Stromal cell of bone marrow (primary cell): ENCODE measurements at regions not wholly inside any gene's neighbourhood (a gene's known extent, or its start where the extent isn't known, plus 50 kb on each side); places are given as distances from the start of the nearest gene placed in this dataset.
"Not testable (repeated sequence)": the region's sequence is repeated elsewhere in the genome, so short reads cannot be mapped to it uniquely, and the experiment has no call there.

ENCODE experiments used
- DNase-seq: peaks from one replicate; pipeline ENCODE4 v3.0.0-alpha.2; 2012; ENCODE audit warnings: low read depth

- no peak for DNase-seq
These were observed 110.4 kb downstream of the RAMP3 start for GRCh38 chr7:45268013-45268412.

- DNase-seq: no peak
These were observed 111.6 kb downstream of the RAMP3 start for GRCh38 chr7:45269192-45269591.

GRCh38 chr7:45278763-45279398 is 121.3 kb downstream of the RAMP3 start:
- no peak for DNase-seq

GRCh38 chr7:45289611-45290010 is 132.0 kb downstream of the RAMP3 start:
- not testable (repeated sequence) for DNase-seq

- DNase-seq: no peak
These were observed 133.3 kb downstream of the RAMP3 start for GRCh38 chr7:45290880-45291279.

GRCh38 chr7:45292481-45292880 is 134.9 kb downstream of the RAMP3 start:
- DNase-seq: no peak

GRCh38 chr7:45293295-45293942 is 135.8 kb downstream of the RAMP3 start:
- DNase-seq: no peak

GRCh38 chr7:45294559-45294958 is 137.0 kb downstream of the RAMP3 start:
- no peak for DNase-seq

- DNase-seq: no peak
These were observed 137.6 kb downstream of the RAMP3 start for GRCh38 chr7:45295222-45295621.

- no peak for DNase-seq
These were observed 139.2 kb downstream of the RAMP3 start for GRCh38 chr7:45296748-45297147.

GRCh38 chr7:45306752-45307305 is 149.2 kb downstream of the RAMP3 start:
- DNase-seq: no peak

- no peak for DNase-seq
These were observed 154.0 kb downstream of the RAMP3 start for GRCh38 chr7:45311597-45311996.

- not testable (repeated sequence) for DNase-seq
These were observed 157.9 kb downstream of the RAMP3 start for GRCh38 chr7:45315512-45315911.

GRCh38 chr7:45324683-45325237 is 167.2 kb downstream of the RAMP3 start:
- no peak for DNase-seq

- no peak for DNase-seq
These were observed 167.8 kb downstream of the RAMP3 start for GRCh38 chr7:45325378-45325777.

- DNase-seq: no peak
These were observed 170.9 kb downstream of the RAMP3 start for GRCh38 chr7:45328403-45328981.

- no peak for DNase-seq
These were observed 174.0 kb downstream of the RAMP3 start for GRCh38 chr7:45331563-45331962.

- not testable (repeated sequence) for DNase-seq
These were observed 177.4 kb downstream of the RAMP3 start for GRCh38 chr7:45335024-45335423.

- no peak for DNase-seq
These were observed 184.6 kb downstream of the RAMP3 start for GRCh38 chr7:45342236-45342635.

- no peak for DNase-seq
These were observed 186.2 kb downstream of the RAMP3 start for GRCh38 chr7:45343746-45344145.

GRCh38 chr7:45347804-45348203 is 190.2 kb downstream of the RAMP3 start:
- DNase-seq: no peak

- no peak for DNase-seq
These were observed 191.5 kb downstream of the RAMP3 start for GRCh38 chr7:45349090-45349489.

GRCh38 chr7:45350896-45351295 is 193.3 kb downstream of the RAMP3 start:
- no peak for DNase-seq
